B cell (primary cell): ENCODE measurements at regions not wholly inside any gene's neighbourhood (a gene's known extent, or its start where the extent isn't known, plus 50 kb on each side); places are given as distances from the start of the nearest gene placed in this dataset.

Experiments
- ATAC-seq: fragments of 200-7000 bp; cut with Tn5 transposase; one replicate; pipeline ENCODE4 v1.10.0; 2021; ENCODE audit warnings: low read depth, mild to moderate bottlenecking, moderate number of reproducible peaks, moderate library complexity
- CTCF ChIA-PET: fragments of 350-600 bp; sonication (Branson Sonifier 250); formaldehyde crosslinking; loops from one replicate; lab custom pipeline; 2021; ENCODE audit warnings: antibody characterized with exemption, inconsistent platforms; lab: Charles Lee
- POLR2A ChIA-PET: fragments of 350-600 bp; sonication (Branson Sonifier 250); formaldehyde crosslinking; loops from one replicate; lab custom pipeline; 2021; ENCODE audit warnings: antibody characterized with exemption; lab: Charles Lee
- DNase-seq: peaks from one replicate; pipeline ENCODE4 v3.0.0; 2013
- H2AFZ ChIP-seq: 2 replicates; pipeline ENCODE4 v1.6.1; 2012; ENCODE audit warnings: mild to moderate bottlenecking, low read depth, low read length; ENCODE audit not compliant: insufficient read depth, poor library complexity, severe bottlenecking
- H3K27ac ChIP-seq, 2 donors: 1 replicate in 1 of 2; 2 replicates in 1 of 2; pipeline ENCODE4 v1.5.1; 2012 to 2013; ENCODE audit warnings: low read length in 2 of 2, mild to moderate bottlenecking in 2 of 2, moderate library complexity in 1 of 2
- H3K27me3 ChIP-seq, 4 experiments: fragments of 200-600 bp in 1 of 4; sonication (generic) in 1 of 4; replicated peaks in 1 of 4; 1 replicate in 2 of 4; 2 replicates in 2 of 4; pipeline versions ENCODE4 v1.6.1 to v1.7.0; 2013 to 2016; ENCODE audit warnings: low read length in 3 of 4, mild to moderate bottlenecking in 2 of 4, mixed read lengths in 1 of 4, moderate library complexity in 1 of 4; ENCODE audit not compliant: insufficient read depth in 4 of 4, control insufficient read depth in 3 of 4; ENCODE audit errors: control extremely low read depth in 1 of 4
- H3K36me3 ChIP-seq, 2 experiments: replicated peaks in 1 of 2; 1 replicate in 1 of 2; 2 replicates in 1 of 2; pipeline versions ENCODE4 v1.6.1 to v1.7.1; 2013; ENCODE audit warnings: low read length in 1 of 2; ENCODE audit not compliant: insufficient read depth in 2 of 2, control insufficient read depth in 1 of 2; ENCODE audit errors: control extremely low read depth in 1 of 2, extremely low read depth in 1 of 2
- H3K4me1 ChIP-seq, 2 donors: fragments of 200-600 bp in 1 of 2; sonication (generic) in 1 of 2; 1 replicate in 1 of 2; 2 replicates in 1 of 2; pipeline versions ENCODE4 v1.5.1 to v1.6.1; 2013 to 2017; ENCODE audit warnings: low read length in 2 of 2; ENCODE audit not compliant: control insufficient read depth in 2 of 2, insufficient read depth in 2 of 2
- H3K4me2 ChIP-seq: replicated peaks from 2 replicates; pipeline ENCODE3; 2012; ENCODE audit warnings: mild to moderate bottlenecking, low read depth, low read length; ENCODE audit not compliant: poor library complexity, severe bottlenecking
- H3K4me3 ChIP-seq, 5 experiments: fragments of 200-600 bp in 1 of 5; sonication (generic) in 1 of 5; 1 replicate in 3 of 5; 2 replicates in 2 of 5; pipeline versions ENCODE4 v1.5.1 to v1.7.0; 2011 to 2016; ENCODE audit warnings: low read length in 4 of 5, mild to moderate bottlenecking in 4 of 5, low read depth in 2 of 5, control low read depth in 1 of 5, moderate library complexity in 1 of 5; ENCODE audit not compliant: insufficient read depth in 1 of 5; ENCODE audit errors: control extremely low read depth in 1 of 5, extremely low read depth in 1 of 5
- H3K79me2 ChIP-seq: fragments of 200-600 bp; sonication (generic); one replicate; pipeline ENCODE4 v1.6.0; 2016; ENCODE audit warnings: low read length; ENCODE audit not compliant: control insufficient read depth, insufficient read depth
- H3K9ac ChIP-seq: fragments of 200-600 bp; sonication (generic); 2 replicates; pipeline ENCODE4 v1.6.1; 2017; ENCODE audit warnings: mild to moderate bottlenecking, low read length, moderate library complexity
- H3K9me3 ChIP-seq, 3 donors: one replicate each; pipeline versions ENCODE4 v1.6.1 to v1.7.1; 2013; ENCODE audit warnings: low read length in 2 of 3; ENCODE audit not compliant: control insufficient read depth in 2 of 3, insufficient read depth in 1 of 3; ENCODE audit errors: control extremely low read depth in 1 of 3
- H4K20me1 ChIP-seq: 2 replicates; pipeline ENCODE4 v1.6.0; 2012; ENCODE audit warnings: mild to moderate bottlenecking, low read length; ENCODE audit not compliant: insufficient read depth, control insufficient read depth, poor library complexity, severe bottlenecking
- H3K27ac Mint-ChIP-seq: one replicate; pipeline ENCODE4 v1.8.0; 2021; ENCODE audit warnings: mixed read lengths
- H3K27me3 Mint-ChIP-seq: one replicate; pipeline ENCODE4 v1.8.0; 2021; ENCODE audit warnings: mixed read lengths
- H3K4me1 Mint-ChIP-seq: one replicate; pipeline ENCODE4 v1.8.0; 2021; ENCODE audit warnings: mixed read lengths
- H3K4me3 Mint-ChIP-seq: one replicate; pipeline ENCODE4 v1.8.0; 2021; ENCODE audit warnings: mixed read lengths
- H3K9me3 Mint-ChIP-seq: one replicate; pipeline ENCODE4 v1.8.0; 2022; ENCODE audit warnings: mixed read lengths; ENCODE audit not compliant: insufficient read depth
- EZH2 ChIP-seq: IDR thresholded peaks from 2 replicates; pipeline ENCODE4 v1.6.1; 2012; ENCODE audit warnings: borderline replicate concordance, low read depth, mild to moderate bottlenecking, moderate library complexity, low read length; ENCODE audit not compliant: insufficient read depth, poor library complexity, severe bottlenecking
- WGBS: methylation state at CpG from one replicate; pipeline ENCODE4 v1.1.5; 2013; ENCODE audit warnings: missing lambda C conversion rate; ENCODE audit not compliant: insufficient coverage; 5-methylcytosine and 5-hydroxymethylcytosine counted together
- intact Hi-C: fragments of 100-400 bp; cut with micrococcal nuclease; formaldehyde crosslinking; loops from one replicate; pipeline ENCODE4 v1.10.0; 2022
- TF ChIP-seq, protein P1 (sequence below): fragments of 200-600 bp; IDR thresholded peaks from one replicate; pipeline ENCODE4 v1.8.0; 2022; ENCODE audit warnings: antibody characterized with exemption, mild to moderate bottlenecking

DNA sequence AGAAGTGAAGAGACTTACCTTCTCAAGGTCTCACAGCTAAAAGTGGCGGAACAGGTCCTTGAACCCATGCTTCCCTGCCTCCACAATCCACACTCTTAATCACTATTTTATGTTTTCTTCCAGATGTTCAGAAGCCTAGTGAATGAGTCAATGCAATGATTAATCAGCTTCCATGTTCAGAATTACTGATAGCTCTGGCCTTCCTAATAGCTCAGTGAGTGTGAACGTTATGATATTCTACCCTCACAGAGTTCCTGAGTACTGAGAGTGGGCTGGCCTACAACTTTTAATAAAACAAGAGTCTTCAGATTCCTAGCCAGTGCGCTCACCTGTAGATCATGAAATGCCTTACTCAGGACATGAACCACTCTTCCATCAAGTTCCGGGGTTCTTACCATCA, 443.0 kb upstream of the ADAMTS9 start:
- ATAC-seq: no peak
- Histone ChIP-seq H4K20me1 (no peaks in the 10 kb centered on the region), H3K4me2 (no peak overlapping the region), H3K4me3 (no peak overlapping the region), H2AFZ (no peak overlapping the region), H3K27ac (no peak overlapping the region), H3K9me3 (no peaks in the 10 kb centered on the region), H3K4me1 (no peaks in the 10 kb centered on the region), H3K9ac (no peak overlapping the region), H3K27me3 (no peaks in the 10 kb centered on the region), H3K36me3 (no peaks in the 10 kb centered on the region), H3K79me2 (no peaks in the 10 kb centered on the region)
- Mint-ChIP-seq H3K4me1 (no peaks in the 10 kb centered on the region), H3K27ac (no peak overlapping the region), H3K9me3 (peaks cover 7% of the 10 kb centered on the region), H3K27me3 (no peaks in the 10 kb centered on the region), H3K4me3 (no peak overlapping the region)
- TF ChIP-seq, protein P1, sequence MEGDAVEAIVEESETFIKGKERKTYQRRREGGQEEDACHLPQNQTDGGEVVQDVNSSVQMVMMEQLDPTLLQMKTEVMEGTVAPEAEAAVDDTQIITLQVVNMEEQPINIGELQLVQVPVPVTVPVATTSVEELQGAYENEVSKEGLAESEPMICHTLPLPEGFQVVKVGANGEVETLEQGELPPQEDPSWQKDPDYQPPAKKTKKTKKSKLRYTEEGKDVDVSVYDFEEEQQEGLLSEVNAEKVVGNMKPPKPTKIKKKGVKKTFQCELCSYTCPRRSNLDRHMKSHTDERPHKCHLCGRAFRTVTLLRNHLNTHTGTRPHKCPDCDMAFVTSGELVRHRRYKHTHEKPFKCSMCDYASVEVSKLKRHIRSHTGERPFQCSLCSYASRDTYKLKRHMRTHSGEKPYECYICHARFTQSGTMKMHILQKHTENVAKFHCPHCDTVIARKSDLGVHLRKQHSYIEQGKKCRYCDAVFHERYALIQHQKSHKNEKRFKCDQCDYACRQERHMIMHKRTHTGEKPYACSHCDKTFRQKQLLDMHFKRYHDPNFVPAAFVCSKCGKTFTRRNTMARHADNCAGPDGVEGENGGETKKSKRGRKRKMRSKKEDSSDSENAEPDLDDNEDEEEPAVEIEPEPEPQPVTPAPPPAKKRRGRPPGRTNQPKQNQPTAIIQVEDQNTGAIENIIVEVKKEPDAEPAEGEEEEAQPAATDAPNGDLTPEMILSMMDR: no peak
- TF ChIP-seq EZH2: no peak
- WGBS: 92% methylated on average over 2 of the region's 4 CpGs
- DNase-seq: no peak
- CTCF ChIA-PET: no interaction called here
- intact Hi-C loops: no loop called here
- POLR2A ChIA-PET: no interaction called here

DNA sequence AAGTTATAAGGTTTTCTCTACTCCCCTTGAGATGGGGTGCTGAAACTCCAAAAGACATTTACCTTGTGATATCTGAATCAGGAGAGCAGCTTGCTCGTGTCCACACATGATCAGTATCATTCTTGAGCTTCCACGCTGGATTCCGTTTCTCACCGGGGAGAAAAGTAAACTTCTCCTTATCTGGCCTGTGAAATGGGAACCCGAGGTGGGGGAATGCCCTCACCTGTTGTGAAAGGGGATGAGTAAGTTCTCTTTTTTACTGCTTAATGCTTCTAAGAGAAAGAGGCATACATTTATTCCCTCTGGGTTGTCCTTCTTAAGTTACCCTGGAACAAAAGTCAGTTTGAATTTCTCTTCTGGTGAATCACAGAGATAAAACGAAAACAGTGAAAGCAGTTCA, 440.5 kb upstream of the ADAMTS9 start:
- ATAC-seq (no peak), DNase-seq (no peak)
- Histone ChIP-seq H3K9me3 (no peaks in the 10 kb centered on the region), H3K4me3 (no peak overlapping the region), H3K27me3 (no peaks in the 10 kb centered on the region), H3K27ac (no peak overlapping the region), H3K4me2 (no peak overlapping the region), H2AFZ (no peak overlapping the region), H3K9ac (no peak overlapping the region), H3K79me2 (no peaks in the 10 kb centered on the region), H3K4me1 (no peaks in the 10 kb centered on the region), H4K20me1 (no peaks in the 10 kb centered on the region), H3K36me3 (no peaks in the 10 kb centered on the region)
- WGBS: 71% methylated on average over 5 of the region's 6 CpGs
- TF ChIP-seq, protein P1: no peak
- no peak for TF ChIP-seq EZH2
- Mint-ChIP-seq H3K27ac (no peak overlapping the region), H3K9me3 (peaks cover 7% of the 10 kb centered on the region), H3K4me3 (no peak overlapping the region), H3K27me3 (no peaks in the 10 kb centered on the region), H3K4me1 (no peaks in the 10 kb centered on the region)
- ChIA-PET POLR2A (no interaction called here), CTCF (no interaction called here)
- intact Hi-C loops: no loop called here
